ENCODE measurements at regions not wholly inside any gene's neighbourhood (a gene's known extent, or its start where the extent isn't known, plus 50 kb on each side); places are given as distances from the start of the nearest gene placed in this dataset.

- Histone ChIP-seq H3K36me3 (ENCODE audit: insufficient read depth, low read length) (no peaks in the 10 kb centered on the region), H2AFZ (ENCODE audit: low read length) (no peak overlapping the region), H3K4me1 (ENCODE audit: insufficient read depth, low read length, poor library complexity, severe bottlenecking) (no peaks in the 10 kb centered on the region), H4K20me1 (ENCODE audit: insufficient read depth, low read length) (no peaks in the 10 kb centered on the region), H3K4me2 (ENCODE audit: low read length) (no peak overlapping the region), H3K4me3 (ENCODE audit: low read depth, low read length, poor library complexity, severe bottlenecking) (no peak overlapping the region), H3K27ac (ENCODE audit: low read depth, low read length, poor library complexity, severe bottlenecking) (no peak overlapping the region), H3K9me3 (ENCODE audit: low read length) (no peaks in the 10 kb centered on the region), H3K9me2 (ENCODE audit: insufficient read depth, low read length) (no peaks in the 10 kb centered on the region), H3K79me2 (ENCODE audit: insufficient read depth, low read depth, low read length) (no peaks in the 10 kb centered on the region)
- no TSS peak for BruUV-seq (replicated peaks)
- ChIA-PET CTCF (ENCODE audit: unreplicated experiment) (no interaction called here), POLR2A (interaction anchor here (0.7 kb wide), 1 partner anchor 1732 kb away, joined by 4 read pairs; no protein-coding TSS in a partner anchor)
- no peak for DNase-seq (ENCODE audit: low spot score)
- TF ChIP-seq, protein P1, sequence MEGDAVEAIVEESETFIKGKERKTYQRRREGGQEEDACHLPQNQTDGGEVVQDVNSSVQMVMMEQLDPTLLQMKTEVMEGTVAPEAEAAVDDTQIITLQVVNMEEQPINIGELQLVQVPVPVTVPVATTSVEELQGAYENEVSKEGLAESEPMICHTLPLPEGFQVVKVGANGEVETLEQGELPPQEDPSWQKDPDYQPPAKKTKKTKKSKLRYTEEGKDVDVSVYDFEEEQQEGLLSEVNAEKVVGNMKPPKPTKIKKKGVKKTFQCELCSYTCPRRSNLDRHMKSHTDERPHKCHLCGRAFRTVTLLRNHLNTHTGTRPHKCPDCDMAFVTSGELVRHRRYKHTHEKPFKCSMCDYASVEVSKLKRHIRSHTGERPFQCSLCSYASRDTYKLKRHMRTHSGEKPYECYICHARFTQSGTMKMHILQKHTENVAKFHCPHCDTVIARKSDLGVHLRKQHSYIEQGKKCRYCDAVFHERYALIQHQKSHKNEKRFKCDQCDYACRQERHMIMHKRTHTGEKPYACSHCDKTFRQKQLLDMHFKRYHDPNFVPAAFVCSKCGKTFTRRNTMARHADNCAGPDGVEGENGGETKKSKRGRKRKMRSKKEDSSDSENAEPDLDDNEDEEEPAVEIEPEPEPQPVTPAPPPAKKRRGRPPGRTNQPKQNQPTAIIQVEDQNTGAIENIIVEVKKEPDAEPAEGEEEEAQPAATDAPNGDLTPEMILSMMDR (conservative IDR thresholded peaks at IDR 0.05; ENCODE audit: low read length) = no peak
- TF ChIP-seq EZH2phosphoT487 (IDR thresholded peaks at IDR 0.05; ENCODE audit: borderline replicate concordance, low read depth, low read length) = no peak
- intact Hi-C loops (cut with micrococcal nuclease; ENCODE audit: unreplicated experiment) = no loop called here
Observed at GRCh38 chr2:167753142-167753541, 494.3 kb downstream of the STK39 start.

GRCh38 chr2:167752734-167753133 lies 494.7 kb downstream of the STK39 start:
- H4K20me1 ChIP-seq (ENCODE audit: insufficient read depth, low read length) = no peaks in the 10 kb centered on the region
- DNase-seq (ENCODE audit: low spot score) = no peak
- no peaks in the 10 kb centered on the region for H3K9me2 ChIP-seq (ENCODE audit: insufficient read depth, low read length)
- POLR2A ChIA-PET = interaction anchor here (0.7 kb wide), 1 partner anchor 1732 kb away, joined by 4 read pairs; no protein-coding TSS in a partner anchor
- H3K4me2 ChIP-seq (ENCODE audit: low read length) = no peak overlapping the region
- no peaks in the 10 kb centered on the region for H3K36me3 ChIP-seq (ENCODE audit: insufficient read depth, low read length)
- H3K79me2 ChIP-seq (ENCODE audit: insufficient read depth, low read depth, low read length) = no peaks in the 10 kb centered on the region
- CTCF ChIA-PET (ENCODE audit: unreplicated experiment) = no interaction called here
- H3K9me3 ChIP-seq (ENCODE audit: low read length) = no peaks in the 10 kb centered on the region
- intact Hi-C loops (cut with micrococcal nuclease; ENCODE audit: unreplicated experiment) = no loop called here
- TF ChIP-seq, protein P1 (conservative IDR thresholded peaks at IDR 0.05; ENCODE audit: low read length) = no peak
- H3K4me3 ChIP-seq (ENCODE audit: low read depth, low read length, poor library complexity, severe bottlenecking) = no peak overlapping the region
- no TSS peak for BruUV-seq (replicated peaks)
- no peak overlapping the region for H2AFZ ChIP-seq (ENCODE audit: low read length)
- H3K4me1 ChIP-seq (ENCODE audit: insufficient read depth, low read length, poor library complexity, severe bottlenecking) = no peaks in the 10 kb centered on the region
- no peak overlapping the region for H3K27ac ChIP-seq (ENCODE audit: low read depth, low read length, poor library complexity, severe bottlenecking)

DNA sequence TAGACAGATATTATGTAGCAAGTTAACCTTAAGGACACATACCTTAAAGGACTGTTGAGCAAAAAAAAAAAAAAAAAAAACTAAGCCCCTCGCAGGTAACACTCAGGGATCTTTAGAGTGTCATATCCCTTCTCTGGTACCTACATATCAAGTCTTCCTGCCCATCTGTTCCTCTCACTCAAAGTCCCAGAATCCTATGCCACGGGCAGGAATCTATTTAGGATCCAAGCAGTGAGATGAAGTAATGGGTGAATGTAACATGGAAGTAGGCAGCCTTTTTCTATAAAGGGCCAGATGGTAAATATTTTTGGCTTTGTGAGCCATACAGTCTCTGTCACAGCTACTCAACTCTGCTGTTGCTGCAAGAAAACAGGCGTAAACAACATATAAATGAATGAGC lies 496.7 kb downstream of the STK39 start:
- CTCF ChIA-PET (ENCODE audit: unreplicated experiment) = no interaction called here

More for the DNA sequence above, 496.7 kb downstream of the STK39 start:
- no peak overlapping the region for H2AFZ ChIP-seq (ENCODE audit: low read length)
- H3K4me1 ChIP-seq (ENCODE audit: insufficient read depth, low read length, poor library complexity, severe bottlenecking) = no peaks in the 10 kb centered on the region
- H3K4me2 ChIP-seq (ENCODE audit: low read length) = no peak overlapping the region
- no peaks in the 10 kb centered on the region for H3K36me3 ChIP-seq (ENCODE audit: insufficient read depth, low read length)
- intact Hi-C loops (cut with micrococcal nuclease; ENCODE audit: unreplicated experiment) = no loop called here
- H3K9me2 ChIP-seq (ENCODE audit: insufficient read depth, low read length) = no peaks in the 10 kb centered on the region
- no peaks in the 10 kb centered on the region for H4K20me1 ChIP-seq (ENCODE audit: insufficient read depth, low read length)
- H3K9me3 ChIP-seq (ENCODE audit: low read length) = no peaks in the 10 kb centered on the region
- H3K27ac ChIP-seq (ENCODE audit: low read depth, low read length, poor library complexity, severe bottlenecking) = no peak overlapping the region
- DNase-seq (ENCODE audit: low spot score) = no peak
- TF ChIP-seq, protein P1 (conservative IDR thresholded peaks at IDR 0.05; ENCODE audit: low read length) = no peak
- TF ChIP-seq EZH2phosphoT487 (IDR thresholded peaks at IDR 0.05; ENCODE audit: borderline replicate concordance, low read depth, low read length) = no peak
- BruUV-seq (replicated peaks) = no TSS peak
- H3K79me2 ChIP-seq (ENCODE audit: insufficient read depth, low read depth, low read length) = no peaks in the 10 kb centered on the region
- H3K4me3 ChIP-seq (ENCODE audit: low read depth, low read length, poor library complexity, severe bottlenecking) = no peak overlapping the region
- POLR2A ChIA-PET = no interaction called here
